GM12892 (cell line): ENCODE measurements at regions not wholly inside any gene's neighbourhood (a gene's known extent, or its start where the extent isn't known, plus 50 kb on each side); places are given as distances from the start of the nearest gene placed in this dataset.
A peak's percentile ranks its signal among the peaks of the same experiment; 100 is the strongest.

Experiments
- DNase-seq: peaks from one replicate; pipeline ENCODE4 v3.0.0; 2011; ENCODE audit not compliant: insufficient read length
- FAIRE-seq: peaks from 2 replicates; lab custom pipeline; 2011; peaks lifted over from hg19 to GRCh38; lab: Jason Lieb, UNC
- POLR2A ChIP-seq: IDR thresholded peaks from 2 replicates; pipeline ENCODE4 v1.6.1; 2011; ENCODE audit warnings: low read depth, low read length, control low read depth
- POLR2AphosphoS5 ChIP-seq: IDR thresholded peaks from 2 replicates; pipeline ENCODE4 v1.6.1; 2011; ENCODE audit warnings: low read depth, low read length, control low read depth
- TAF1 ChIP-seq: IDR thresholded peaks from 2 replicates; pipeline ENCODE4 v1.6.1; 2011; ENCODE audit warnings: low read depth, mild to moderate bottlenecking, control low read depth, low read length, borderline replicate concordance

GRCh38 chr6:145178391-145178790 is 556.9 kb downstream of the EPM2A start:
- DNase-seq (no peak), FAIRE-seq (no peak)
- no peak for TF ChIP-seq TAF1
- TF ChIP-seq POLR2A, result no peak
- TF ChIP-seq POLR2AphosphoS5, result no peak

GRCh38 chr6:145187491-145188206 is 547.7 kb downstream of the EPM2A start:
- DNase-seq (no peak), FAIRE-seq (no peak)
- TF ChIP-seq TAF1 (no peak), POLR2AphosphoS5 (no peak), POLR2A (no peak)

- no peak for TF ChIP-seq TAF1
- TF ChIP-seq POLR2AphosphoS5, result no peak
- no peak for TF ChIP-seq POLR2A
- FAIRE-seq (no peak), DNase-seq (no peak)
Measured at GRCh38 chr6:145189836-145190235, 545.5 kb downstream of the EPM2A start.

- TF ChIP-seq POLR2AphosphoS5, result no peak
- TF ChIP-seq POLR2A, result no peak
- no peak for TF ChIP-seq TAF1
Measured at GRCh38 chr6:145194389-145194788, 540.9 kb downstream of the EPM2A start.

GRCh38 chr6:145199961-145200360 is 535.4 kb downstream of the EPM2A start:
- FAIRE-seq (no peak), DNase-seq (no peak)
- no peak for TF ChIP-seq POLR2AphosphoS5
- no peak for TF ChIP-seq POLR2A
- TF ChIP-seq TAF1, result no peak

More at GRCh38 chr6:145194389-145194788, 540.9 kb downstream of the EPM2A start:
- DNase-seq, result no peak
- no peak for FAIRE-seq

- DNase-seq, result no peak
- no peak for TF ChIP-seq TAF1
- TF ChIP-seq POLR2A, result no peak
- TF ChIP-seq POLR2AphosphoS5, result no peak
- no peak for FAIRE-seq
Measured at GRCh38 chr6:145204301-145204700, 531.0 kb downstream of the EPM2A start.

GRCh38 chr6:145206247-145206907 is 528.9 kb downstream of the EPM2A start:
- FAIRE-seq (no peak), DNase-seq (no peak)
- TF ChIP-seq POLR2A (no peak), POLR2AphosphoS5 (no peak), TAF1 (no peak)

GRCh38 chr6:145208474-145208873 is 526.8 kb downstream of the EPM2A start:
- no peak for FAIRE-seq
- TF ChIP-seq TAF1, result no peak
- no peak for TF ChIP-seq POLR2AphosphoS5
- TF ChIP-seq POLR2A, result no peak
- DNase-seq, result no peak

- no peak for TF ChIP-seq TAF1
- TF ChIP-seq POLR2AphosphoS5, result no peak
- TF ChIP-seq POLR2A, result no peak
- no peak for FAIRE-seq
- no peak for DNase-seq
Measured at GRCh38 chr6:145209272-145209671, 526.0 kb downstream of the EPM2A start.

GRCh38 chr6:145212813-145213212 is 522.5 kb downstream of the EPM2A start:
- DNase-seq (no peak), FAIRE-seq (peak; percentile 50)
- TF ChIP-seq TAF1 (no peak), POLR2AphosphoS5 (no peak), POLR2A (no peak)

- DNase-seq (no peak), FAIRE-seq (no peak)
- no peak for TF ChIP-seq POLR2A
- no peak for TF ChIP-seq TAF1
- no peak for TF ChIP-seq POLR2AphosphoS5
Measured at GRCh38 chr6:145213614-145214013, 521.7 kb downstream of the EPM2A start.

- DNase-seq (no peak), FAIRE-seq (no peak)
- TF ChIP-seq TAF1 (no peak), POLR2A (no peak), POLR2AphosphoS5 (no peak)
Measured at GRCh38 chr6:145214570-145214969, 520.8 kb downstream of the EPM2A start.
